Liver (tissue), 8 donors: ENCODE measurements at regions not wholly inside any gene's neighbourhood (a gene's known extent, or its start where the extent isn't known, plus 50 kb on each side); places are given as distances from the start of the nearest gene placed in this dataset.

Source experiments
- DNase-seq: peaks from one replicate; pipeline ENCODE4 v3.0.0-alpha.2; 2017; ENCODE audit warnings: low spot score
- H3K27ac ChIP-seq, 2 donors: one replicate each; pipeline ENCODE4 v1.7.0; 2013; ENCODE audit warnings: inconsistent platforms in 2 of 2, low read length in 2 of 2, control low read depth in 1 of 2, low read depth in 1 of 2, mild to moderate bottlenecking in 1 of 2
- H3K27me3 ChIP-seq, 4 donors: one replicate each; pipeline versions ENCODE4 v1.6.1 to v1.7.0; 2013; ENCODE audit warnings: low read length in 3 of 4, inconsistent platforms in 1 of 4, mild to moderate bottlenecking in 1 of 4, moderate library complexity in 1 of 4; ENCODE audit not compliant: control insufficient read depth in 4 of 4, insufficient read depth in 4 of 4
- H3K36me3 ChIP-seq, 4 donors: one replicate each; pipeline versions ENCODE4 v1.6.1 to v1.7.0; 2013; ENCODE audit warnings: low read length in 3 of 4, mild to moderate bottlenecking in 3 of 4, low read depth in 1 of 4, moderate library complexity in 1 of 4; ENCODE audit not compliant: control insufficient read depth in 4 of 4, insufficient read depth in 3 of 4
- H3K4me1 ChIP-seq, 4 donors: one replicate each; pipeline versions ENCODE4 v1.6.1 to v1.7.0; 2013; ENCODE audit warnings: low read length in 3 of 4, mild to moderate bottlenecking in 3 of 4, moderate library complexity in 1 of 4; ENCODE audit not compliant: control insufficient read depth in 4 of 4, insufficient read depth in 4 of 4
- H3K4me3 ChIP-seq, 3 donors: one replicate each; pipeline versions ENCODE4 v1.6.1 to v1.7.0; 2013; ENCODE audit warnings: low read length in 3 of 3, control low read depth in 1 of 3, low read depth in 1 of 3, mild to moderate bottlenecking in 1 of 3
- H3K9ac ChIP-seq, 2 donors: one replicate each; pipeline ENCODE4 v1.7.0; 2013; ENCODE audit warnings: low read length in 2 of 2, mild to moderate bottlenecking in 2 of 2, moderate library complexity in 2 of 2, control low read depth in 1 of 2, low read depth in 1 of 2
- H3K9me3 ChIP-seq, 4 donors: one replicate each; pipeline versions ENCODE4 v1.6.1 to v1.7.0; 2013; ENCODE audit warnings: low read length in 3 of 4; ENCODE audit not compliant: control insufficient read depth in 4 of 4
- ATF3 ChIP-seq: IDR thresholded peaks from 2 replicates; pipeline ENCODE4 v1.6.1; 2016; ENCODE audit warnings: antibody characterized with exemption
- CTCF ChIP-seq: fragments of 150-350 bp; IDR thresholded peaks from 2 replicates; pipeline ENCODE4 v1.5.1; 2017; ENCODE audit warnings: improper control_type of control experiment, low read depth, low read length; ENCODE audit not compliant: missing input control
- FOXA1 ChIP-seq: IDR thresholded peaks from 2 replicates; pipeline ENCODE4 v1.6.1; 2016; ENCODE audit warnings: antibody characterized with exemption
- FOXA2 ChIP-seq: IDR thresholded peaks from 2 replicates; pipeline ENCODE4 v1.6.1; 2016; ENCODE audit warnings: antibody characterized with exemption
- GABPA ChIP-seq, 2 donors: IDR thresholded peaks in 1 of 2; conservative IDR thresholded peaks in 1 of 2; 2 replicates each; pipeline ENCODE4 v1.6.1; 2016; ENCODE audit warnings: antibody characterized with exemption in 2 of 2, mild to moderate bottlenecking in 1 of 2, moderate library complexity in 1 of 2
- HNF4A ChIP-seq, 2 donors: conservative IDR thresholded peaks; 2 replicates each; pipeline ENCODE4 v1.6.1; 2016; ENCODE audit warnings: antibody characterized with exemption in 2 of 2, mild to moderate bottlenecking in 2 of 2
- HNF4G ChIP-seq: IDR thresholded peaks from 2 replicates; pipeline ENCODE4 v1.6.1; 2016; ENCODE audit warnings: antibody characterized with exemption
- JUND ChIP-seq, 2 donors: IDR thresholded peaks; 2 replicates each; pipeline ENCODE4 v1.6.1; 2016; ENCODE audit warnings: antibody characterized with exemption in 2 of 2
- MAX ChIP-seq: IDR thresholded peaks from 2 replicates; pipeline ENCODE4 v1.6.1; 2016; ENCODE audit warnings: antibody characterized with exemption
- RAD21 ChIP-seq, 2 donors: IDR thresholded peaks; 2 replicates each; pipeline ENCODE4 v1.6.1; 2016; ENCODE audit warnings: antibody characterized with exemption in 2 of 2, mild to moderate bottlenecking in 2 of 2
- REST ChIP-seq: IDR thresholded peaks from 2 replicates; pipeline ENCODE4 v1.6.1; 2016; ENCODE audit warnings: antibody characterized with exemption, mild to moderate bottlenecking
- RXRA ChIP-seq, 2 donors: IDR thresholded peaks; 2 replicates each; pipeline ENCODE4 v1.6.1; 2017 to 2018; ENCODE audit warnings: antibody characterized with exemption in 2 of 2, mild to moderate bottlenecking in 1 of 2
- SP1 ChIP-seq: IDR thresholded peaks from 2 replicates; pipeline ENCODE4 v1.6.1; 2018; ENCODE audit warnings: antibody characterized with exemption, mild to moderate bottlenecking
- TAF1 ChIP-seq: conservative IDR thresholded peaks from 2 replicates; pipeline ENCODE4 v1.6.1; 2016; ENCODE audit warnings: antibody characterized with exemption, mild to moderate bottlenecking
- YY1 ChIP-seq: IDR thresholded peaks from 2 replicates; pipeline ENCODE4 v1.6.1; 2016; ENCODE audit warnings: antibody characterized with exemption, mild to moderate bottlenecking
- ZBTB33 ChIP-seq: IDR thresholded peaks from 2 replicates; pipeline ENCODE4 v1.6.1; 2016; ENCODE audit warnings: antibody characterized with exemption
- WGBS: extraction: QIAGEN DNeasy Blood & Tissue Kit; methylation state at CpG from one replicate; pipeline ENCODE4 v1.1.7; 2013; 5-methylcytosine and 5-hydroxymethylcytosine counted together
- donor health status: healthy.
- donor health status: healthy.
- donor health status: healthy.
- donor health status: healthy.
- donor health status: healthy.

GRCh38 chr6:170069611-170070010 lies 221.3 kb downstream of the DLL1 start:
- no peak overlapping the region for H3K27ac ChIP-seq
- no peak overlapping the region for H3K4me3 ChIP-seq
- no peak overlapping the region for H3K9ac ChIP-seq
- WGBS: 59% methylated on average over 3 of the region's 3 CpGs
- no peaks in the 10 kb centered on the region for H3K27me3 ChIP-seq
- DNase-seq: no peak
- H3K9me3 ChIP-seq: peaks cover 2 to 8% (median 5%) of the 10 kb centered on the region in 4 donors
- no peaks in the 10 kb centered on the region for H3K4me1 ChIP-seq
- TF ChIP-seq ZBTB33: no peak
- TF ChIP-seq TAF1: no peak
- no peak for TF ChIP-seq CTCF
- TF ChIP-seq RXRA (IDR thresholded peaks at IDR 0.05): no peak
- no peak for TF ChIP-seq REST
- TF ChIP-seq RAD21 (IDR thresholded peaks at IDR 0.05): no peak
- no peak for TF ChIP-seq ATF3
- no peak for TF ChIP-seq SP1
- TF ChIP-seq MAX: no peak
- TF ChIP-seq FOXA1: no peak
- TF ChIP-seq YY1: no peak
- no peak for TF ChIP-seq GABPA (IDR thresholded peaks at IDR 0.05 in 1 of 2, conservative IDR thresholded peaks at IDR 0.05 in 1 of 2)
- TF ChIP-seq HNF4A (conservative IDR thresholded peaks at IDR 0.05): no peak
- TF ChIP-seq JUND (IDR thresholded peaks at IDR 0.05): no peak
- no peak for TF ChIP-seq HNF4G
- no peaks in the 10 kb centered on the region for H3K36me3 ChIP-seq

- no peak for DNase-seq
- 88% methylated on average over 7 of the region's 7 CpGs for WGBS
- H3K9me3 ChIP-seq: peaks cover 2 to 8% (median 5%) of the 10 kb centered on the region in 4 donors
- no peaks in the 10 kb centered on the region for H3K27me3 ChIP-seq
- no peak overlapping the region for H3K9ac ChIP-seq
- no peaks in the 10 kb centered on the region for H3K4me1 ChIP-seq
- H3K27ac ChIP-seq: no peak overlapping the region
- H3K4me3 ChIP-seq: no peak overlapping the region
- no peaks in the 10 kb centered on the region for H3K36me3 ChIP-seq
- TF ChIP-seq CTCF (no peak), FOXA2 (no peak), RXRA (IDR thresholded peaks at IDR 0.05) (no peak), HNF4G (no peak), REST (no peak), GABPA (IDR thresholded peaks at IDR 0.05 in 1 of 2, conservative IDR thresholded peaks at IDR 0.05 in 1 of 2) (no peak), MAX (no peak), RAD21 (IDR thresholded peaks at IDR 0.05) (no peak), ATF3 (no peak), YY1 (no peak), FOXA1 (no peak)
Measured at GRCh38 chr6:170068496-170068895, 222.4 kb downstream of the DLL1 start.
